AG09309 (cell line): ENCODE measurements at regions not wholly inside any gene's neighbourhood (a gene's known extent, or its start where the extent isn't known, plus 50 kb on each side); places are given as distances from the start of the nearest gene placed in this dataset.
"Not testable (repeated sequence)": the region's sequence is repeated elsewhere in the genome, so short reads cannot be mapped to it uniquely, and the experiment has no call there.

Experiments
- DNase-seq: peaks from one replicate; pipeline ENCODE4 v3.0.0-alpha.2; 2010; ENCODE audit warnings: low read depth
- H3K4me3 ChIP-seq: 2 replicates; pipeline ENCODE4 v1.5.1; 2011; ENCODE audit warnings: mild to moderate bottlenecking, low read depth, low read length, moderate library complexity; ENCODE audit not compliant: control insufficient read depth
- CTCF ChIP-seq: IDR thresholded peaks from 2 replicates; pipeline ENCODE4 v1.5.1; 2011; ENCODE audit warnings: mild to moderate bottlenecking, low read depth, low read length, inconsistent platforms; ENCODE audit not compliant: insufficient read depth, control insufficient read depth; ENCODE audit errors: missing control alignments

GRCh38 chr13:44865722-44866410 is 123.4 kb downstream of the NUFIP1 start:
- H3K4me3 ChIP-seq = no peak overlapping the region
- no peak for TF ChIP-seq CTCF
- DNase-seq = no peak

GRCh38 chr13:44863641-44864040 is 125.6 kb downstream of the NUFIP1 start:
- not testable (repeated sequence) for DNase-seq, H3K4me3 ChIP-seq

- H3K4me3 ChIP-seq = no peak overlapping the region
- no peak for DNase-seq
- no peak for TF ChIP-seq CTCF
These were observed 128.8 kb downstream of the NUFIP1 start for GRCh38 chr13:44860454-44860853.

- DNase-seq = no peak
- H3K4me3 ChIP-seq = no peak overlapping the region
- no peak for TF ChIP-seq CTCF
These were observed 131.5 kb downstream of the NUFIP1 start for GRCh38 chr13:44857736-44858135.

- no peak for DNase-seq
- H3K4me3 ChIP-seq = no peak overlapping the region
These were observed 132.2 kb downstream of the NUFIP1 start for GRCh38 chr13:44857061-44857460.

GRCh38 chr13:44855860-44856259 is 133.4 kb downstream of the NUFIP1 start:
- no peak for DNase-seq
- no peak overlapping the region for H3K4me3 ChIP-seq
- no peak for TF ChIP-seq CTCF

More at GRCh38 chr13:44857061-44857460, 132.2 kb downstream of the NUFIP1 start:
- no peak for TF ChIP-seq CTCF

GRCh38 chr13:44854313-44855060 is 134.8 kb downstream of the NUFIP1 start:
- DNase-seq = no peak

More at GRCh38 chr13:44854313-44855060, 134.8 kb downstream of the NUFIP1 start:
- H3K4me3 ChIP-seq = no peak overlapping the region
- no peak for TF ChIP-seq CTCF
